ENCODE measurements at regions not wholly inside any gene's neighbourhood (a gene's known extent, or its start where the extent isn't known, plus 50 kb on each side); places are given as distances from the start of the nearest gene placed in this dataset.

DNA sequence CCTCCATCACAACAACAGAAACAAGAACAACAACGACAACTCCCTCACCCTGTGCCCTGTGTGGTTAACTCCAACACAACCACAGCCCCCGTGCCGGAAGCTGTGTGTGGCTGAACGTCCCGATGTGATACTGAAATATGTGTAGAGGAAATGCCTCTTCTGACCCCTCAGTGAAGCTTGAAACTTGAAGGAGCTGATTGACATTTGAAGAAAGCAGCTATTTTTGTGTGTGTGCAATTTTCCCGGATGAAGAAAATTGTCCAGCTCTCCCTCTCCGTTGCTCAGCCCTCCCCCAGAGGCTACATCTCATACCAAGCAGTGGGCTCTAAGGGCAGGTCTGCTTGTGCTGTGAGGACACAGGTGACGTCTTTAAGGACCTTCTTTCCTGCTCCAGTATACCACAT is 173.8 kb downstream of the ICOS start:
- no peak for ATAC-seq (ENCODE audit: low read depth)
- intact Hi-C loops (cut with micrococcal nuclease), result no loop called here
- no peak for DNase-seq
- Mint-ChIP-seq H3K4me1 (peaks cover 19% of the 10 kb centered on the region), H3K27ac (no peak overlapping the region), H3K27me3 (peaks cover 30% of the 10 kb centered on the region), H3K36me3 (ENCODE audit: low read depth) (no peaks in the 10 kb centered on the region), H3K9me3 (no peaks in the 10 kb centered on the region), H3K4me3 (no peak overlapping the region)
- no peak for TF ChIP-seq CTCF (IDR thresholded peaks at IDR 0.05)
- POLR2A ChIA-PET, result no interaction called here
- CTCF ChIA-PET, result no interaction called here

DNA sequence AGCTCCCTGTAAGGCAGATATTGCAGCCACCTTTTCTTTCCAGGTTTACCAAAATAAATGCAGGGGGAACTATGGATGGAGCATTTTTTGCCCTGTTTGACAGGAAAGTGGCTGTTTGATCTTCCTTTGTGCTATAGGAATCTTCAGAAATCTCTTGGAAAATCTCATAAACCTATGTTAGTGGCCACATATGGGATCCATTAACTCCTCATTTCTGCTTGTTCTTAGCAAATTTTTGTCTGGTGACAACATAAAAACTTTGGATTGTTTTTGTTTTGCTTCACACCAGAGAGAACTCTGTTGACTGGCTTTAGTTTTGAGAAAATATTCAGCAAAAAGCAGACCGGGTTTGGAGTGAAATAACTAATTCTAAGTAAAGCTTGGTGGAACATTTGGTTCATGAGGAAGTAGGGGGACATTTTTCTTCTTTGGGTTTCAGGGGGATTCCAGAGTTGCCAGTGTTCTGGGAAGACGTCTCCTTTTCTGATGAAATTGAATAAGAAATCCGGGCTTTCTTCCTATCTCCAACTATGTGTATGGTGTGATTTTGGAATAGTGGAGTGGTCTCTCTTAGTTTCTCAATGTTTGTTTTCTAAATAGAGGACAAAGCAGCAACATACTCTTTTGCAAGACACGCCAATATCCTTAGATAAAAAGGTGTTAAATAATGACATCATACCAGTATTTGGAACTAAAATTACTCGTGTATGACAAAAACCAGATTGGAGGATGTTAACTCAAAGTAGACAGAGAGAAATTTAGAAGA is 174.4 kb downstream of the ICOS start:
- DNase-seq, result no peak
- Mint-ChIP-seq H3K4me3 (no peak overlapping the region), H3K27ac (no peak overlapping the region), H3K9me3 (no peaks in the 10 kb centered on the region), H3K27me3 (peaks cover 28% of the 10 kb centered on the region), H3K36me3 (ENCODE audit: low read depth) (no peaks in the 10 kb centered on the region), H3K4me1 (peaks cover 19% of the 10 kb centered on the region)
- ATAC-seq (ENCODE audit: low read depth), result no peak
- intact Hi-C loops (cut with micrococcal nuclease), result no loop called here
- POLR2A ChIA-PET, result no interaction called here
- TF ChIP-seq CTCF (IDR thresholded peaks at IDR 0.05), result no peak
- CTCF ChIA-PET, result no interaction called here

DNA sequence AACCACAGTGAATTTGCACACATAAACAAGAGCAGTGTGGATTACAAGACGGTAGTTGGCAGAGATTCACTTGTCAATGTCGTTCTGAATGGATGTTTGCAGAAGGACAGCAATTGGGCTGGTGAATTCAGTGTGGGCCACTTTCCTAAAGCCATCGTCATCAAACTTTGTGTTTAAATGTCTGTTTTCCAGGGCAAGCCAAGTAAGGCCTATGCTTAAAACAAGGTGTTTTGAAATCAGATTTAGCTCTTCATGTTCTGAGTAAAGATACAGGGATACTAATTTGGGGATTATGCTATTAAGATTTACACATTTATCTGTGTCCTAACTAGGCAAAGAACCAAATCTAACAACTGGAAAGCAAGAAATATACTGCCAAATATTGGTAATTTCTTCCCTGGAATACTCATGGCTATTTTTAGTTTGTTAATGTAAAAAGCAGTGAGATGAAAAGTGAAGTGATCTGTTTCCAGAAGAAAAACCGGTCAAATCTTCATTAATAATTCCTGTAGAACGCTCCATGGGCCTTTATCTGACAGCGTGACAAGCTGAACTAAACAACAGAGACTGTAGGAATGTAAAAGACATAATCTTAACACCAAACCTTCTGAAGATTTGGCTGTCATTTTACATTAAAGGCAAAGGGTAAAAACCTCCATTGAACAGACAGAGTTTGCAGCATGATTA is 175.7 kb downstream of the ICOS start:
- ATAC-seq (ENCODE audit: low read depth) (no peak), DNase-seq (no peak)
- ChIA-PET POLR2A (no interaction called here), CTCF (no interaction called here)
- intact Hi-C loops (cut with micrococcal nuclease), result no loop called here
- Mint-ChIP-seq H3K27me3 (peaks cover 29% of the 10 kb centered on the region), H3K36me3 (ENCODE audit: low read depth) (no peaks in the 10 kb centered on the region), H3K27ac (no peak overlapping the region), H3K9me3 (no peaks in the 10 kb centered on the region), H3K4me3 (no peak overlapping the region), H3K4me1 (peaks cover 19% of the 10 kb centered on the region)
- no peak for TF ChIP-seq CTCF (IDR thresholded peaks at IDR 0.05)

DNA sequence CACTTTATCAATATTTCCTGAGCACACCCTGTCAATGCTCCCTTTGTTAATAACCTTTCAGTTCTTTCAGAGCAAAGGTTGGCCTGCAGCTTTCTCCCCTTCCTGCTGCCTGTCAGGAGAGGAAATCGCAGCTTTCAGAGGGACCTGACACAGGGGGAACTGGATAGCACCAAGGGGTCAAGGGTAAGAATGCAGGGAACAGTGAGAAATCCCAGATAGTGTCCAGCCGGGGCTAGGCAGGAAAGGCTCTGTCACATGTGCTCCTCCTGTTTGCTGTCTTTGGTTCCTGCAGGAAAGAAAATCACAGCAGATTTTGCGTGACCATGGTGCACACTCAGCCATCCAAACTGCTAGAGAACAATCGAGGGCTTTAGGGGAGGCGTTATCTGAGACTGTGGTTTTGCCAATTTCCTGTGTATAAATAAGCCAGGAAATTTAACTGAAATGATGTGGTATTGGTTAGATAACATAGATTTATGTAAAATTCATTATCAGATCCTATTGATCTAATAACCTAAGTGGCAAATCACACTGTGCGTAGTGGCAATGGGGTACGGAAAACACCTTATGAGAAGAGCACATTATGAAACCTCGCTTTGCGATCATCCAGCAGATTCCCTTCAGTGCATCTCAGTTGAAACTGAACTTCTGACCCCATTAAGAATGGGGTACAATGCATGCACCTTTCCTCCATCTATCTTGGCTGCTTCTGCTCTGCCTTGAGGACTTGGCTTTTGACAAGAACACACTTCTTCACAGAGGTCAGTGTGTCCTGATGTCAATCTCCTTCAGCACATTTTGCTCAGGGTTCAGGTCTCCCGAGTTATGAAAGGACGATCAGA is 178.0 kb downstream of the ICOS start:
- H3K9me3 Mint-ChIP-seq, result no peaks in the 10 kb centered on the region
- H3K4me3 Mint-ChIP-seq, result no peak overlapping the region
- no peak overlapping the region for H3K27ac Mint-ChIP-seq
- intact Hi-C loops (cut with micrococcal nuclease), result no loop called here
- CTCF ChIA-PET, result no interaction called here
- TF ChIP-seq CTCF (IDR thresholded peaks at IDR 0.05), result no peak
- no peaks in the 10 kb centered on the region for H3K36me3 Mint-ChIP-seq (ENCODE audit: low read depth)
- ATAC-seq (ENCODE audit: low read depth) (no peak), DNase-seq (no peak)
- peaks cover 14% of the 10 kb centered on the region for H3K4me1 Mint-ChIP-seq
- peaks cover 24% of the 10 kb centered on the region for H3K27me3 Mint-ChIP-seq
- POLR2A ChIA-PET, result no interaction called here
